Adrenal gland (tissue), 9 donors: ENCODE measurements at regions not wholly inside any gene's neighbourhood (a gene's known extent, or its start where the extent isn't known, plus 50 kb on each side); places are given as distances from the start of the nearest gene placed in this dataset.

ENCODE experiments used
- DNase-seq, 7 donors: peaks; one replicate each; pipeline ENCODE4 v3.0.0-alpha.2; 2019 to 2020
- H3K27ac ChIP-seq, 5 donors: fragments of 200-600 bp; sonication (generic) in 4 of 5; 1 replicate in 3 of 5; 2 replicates in 2 of 5; pipeline versions ENCODE4 v1.5.1 to v1.8.0; 2016 to 2020; ENCODE audit warnings: mild to moderate bottlenecking in 1 of 5
- H3K27me3 ChIP-seq: fragments of 200-600 bp; 2 replicates; pipeline ENCODE4 v1.8.0; 2021
- H3K36me3 ChIP-seq, 2 donors: fragments of 200-600 bp; replicated peaks in 1 of 2; 1 replicate in 1 of 2; 2 replicates in 1 of 2; pipeline versions ENCODE4 v1.5.1 to v1.8.0; 2018 to 2022
- H3K4me1 ChIP-seq, 2 donors: fragments of 200-600 bp; replicated peaks in 1 of 2; 1 replicate in 1 of 2; 2 replicates in 1 of 2; pipeline versions ENCODE4 v1.5.1 to v1.8.0; 2018 to 2021
- H3K4me3 ChIP-seq, 4 donors: fragments of 200-600 bp; sonication (generic) in 3 of 4; one replicate each; pipeline ENCODE4 v1.5.1; 2016 to 2018
- H3K9me3 ChIP-seq, 3 donors: fragments of 200-600 bp; sonication (generic) in 1 of 3; replicated peaks in 1 of 3; 1 replicate in 2 of 3; 2 replicates in 1 of 3; pipeline versions ENCODE4 v1.5.1 to v1.8.0; 2016 to 2021
- POLR2A ChIP-seq, 2 donors: fragments of 450-650 bp; IDR thresholded peaks; one replicate each; pipeline ENCODE4 v1.6.1; 2017; ENCODE audit warnings: antibody characterized with exemption in 2 of 2, mild to moderate bottlenecking in 2 of 2, moderate library complexity in 1 of 2
- WGBS, 4 donors: extraction: QIAGEN DNeasy Blood & Tissue Kit in 2 of 4; methylation state at CpG; one replicate each; pipeline versions ENCODE4 v1.1.5 to v1.1.7; 2013 to 2017; 5-methylcytosine and 5-hydroxymethylcytosine counted together
- intact Hi-C, 2 donors: fragments of 100-400 bp; cut with DNase I; formaldehyde crosslinking; loops; one replicate each; pipeline versions ENCODE4 v1.14.1 to v1.15.0; 2022 to 2023
- TF ChIP-seq, protein P1 (sequence below), 6 experiments: fragments of 450-650 bp in 4 of 6; fragments of 200-600 bp in 2 of 6; sonication (generic) in 1 of 6; IDR thresholded peaks; 1 replicate in 5 of 6; 2 replicates in 1 of 6; pipeline versions ENCODE4 v1.5.1 to v1.8.0; 2016 to 2021; ENCODE audit warnings: antibody characterized with exemption in 6 of 6, mild to moderate bottlenecking in 2 of 6, moderate library complexity in 1 of 6
- donor health status: healthy with polysubstance abuse.
- donor health status: Bipolar disorder and iron deficiency.
- donor health status: DM: yes; HTN: yes; CAD: no.
- donor health status: DM: no; HTN: no; CAD: no.
- donor health status: DM: no; HTN: no; CAD: no.

DNA sequence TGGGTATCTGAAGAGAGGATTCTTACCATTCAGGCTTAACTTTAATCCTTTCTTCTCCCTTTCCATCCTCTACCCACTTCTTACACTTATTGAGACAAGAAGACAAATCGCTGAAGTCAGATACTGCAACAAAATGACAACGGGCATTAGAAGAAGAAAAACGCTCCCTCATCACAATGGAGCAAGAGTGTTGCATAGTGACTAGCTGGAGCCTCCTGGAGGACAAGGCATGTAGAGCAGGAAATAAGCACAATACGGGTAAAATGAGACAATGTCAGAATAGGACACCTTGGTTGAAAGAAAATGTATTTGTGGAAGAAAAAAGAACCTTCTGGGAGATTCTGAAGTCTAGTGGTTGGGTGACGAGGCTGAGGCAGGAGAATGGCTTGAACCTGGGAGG, 501.0 kb downstream of the RERGL start:
- Histone ChIP-seq H3K36me3 (no peaks in the 10 kb centered on the region), H3K4me1 (no peaks in the 10 kb centered on the region), H3K9me3 (no peaks in the 10 kb centered on the region), H3K27me3 (no peaks in the 10 kb centered on the region), H3K27ac (no peak overlapping the region), H3K4me3 (no peak overlapping the region)
- DNase-seq = no peak
- TF ChIP-seq POLR2A (IDR thresholded peaks at IDR 0.05) = no peak
- TF ChIP-seq, protein P1, sequence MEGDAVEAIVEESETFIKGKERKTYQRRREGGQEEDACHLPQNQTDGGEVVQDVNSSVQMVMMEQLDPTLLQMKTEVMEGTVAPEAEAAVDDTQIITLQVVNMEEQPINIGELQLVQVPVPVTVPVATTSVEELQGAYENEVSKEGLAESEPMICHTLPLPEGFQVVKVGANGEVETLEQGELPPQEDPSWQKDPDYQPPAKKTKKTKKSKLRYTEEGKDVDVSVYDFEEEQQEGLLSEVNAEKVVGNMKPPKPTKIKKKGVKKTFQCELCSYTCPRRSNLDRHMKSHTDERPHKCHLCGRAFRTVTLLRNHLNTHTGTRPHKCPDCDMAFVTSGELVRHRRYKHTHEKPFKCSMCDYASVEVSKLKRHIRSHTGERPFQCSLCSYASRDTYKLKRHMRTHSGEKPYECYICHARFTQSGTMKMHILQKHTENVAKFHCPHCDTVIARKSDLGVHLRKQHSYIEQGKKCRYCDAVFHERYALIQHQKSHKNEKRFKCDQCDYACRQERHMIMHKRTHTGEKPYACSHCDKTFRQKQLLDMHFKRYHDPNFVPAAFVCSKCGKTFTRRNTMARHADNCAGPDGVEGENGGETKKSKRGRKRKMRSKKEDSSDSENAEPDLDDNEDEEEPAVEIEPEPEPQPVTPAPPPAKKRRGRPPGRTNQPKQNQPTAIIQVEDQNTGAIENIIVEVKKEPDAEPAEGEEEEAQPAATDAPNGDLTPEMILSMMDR (IDR thresholded peaks at IDR 0.05) = no peak
- 31 to 62% (median 54%) methylated on average over 5 of the region's 5 CpGs for WGBS, 4 donors
- intact Hi-C loops = no loop called here

- H3K9me3 ChIP-seq = no peaks in the 10 kb centered on the region
- no peaks in the 10 kb centered on the region for H3K4me1 ChIP-seq
- no peak overlapping the region for H3K27ac ChIP-seq
- WGBS, 4 donors = 37 to 47% (median 43%) methylated on average over 6 of the region's 6 CpGs
- H3K36me3 ChIP-seq = no peaks in the 10 kb centered on the region
- TF ChIP-seq, protein P1 (IDR thresholded peaks at IDR 0.05) = no peak
- TF ChIP-seq POLR2A (IDR thresholded peaks at IDR 0.05) = no peak
- H3K4me3 ChIP-seq = no peak overlapping the region
- DNase-seq = no peak
- no peaks in the 10 kb centered on the region for H3K27me3 ChIP-seq
- intact Hi-C loops = no loop called here
These were observed 510.6 kb downstream of the RERGL start for GRCh38 chr12:17579205-17580026.

GRCh38 chr12:17577405-17577804, 512.6 kb downstream of the RERGL start:
- no peak overlapping the region for H3K4me3 ChIP-seq
- TF ChIP-seq, protein P1 (IDR thresholded peaks at IDR 0.05) = no peak
- no peak for TF ChIP-seq POLR2A (IDR thresholded peaks at IDR 0.05)
- H3K9me3 ChIP-seq = no peaks in the 10 kb centered on the region
- no peaks in the 10 kb centered on the region for H3K27me3 ChIP-seq
- intact Hi-C loops = no loop called here
- no peaks in the 10 kb centered on the region for H3K4me1 ChIP-seq
- no peaks in the 10 kb centered on the region for H3K36me3 ChIP-seq
- DNase-seq = no peak
- 49 to 53% (median 50%) methylated on average over 5 of the region's 5 CpGs for WGBS, 4 donors
- H3K27ac ChIP-seq = no peak overlapping the region

DNA sequence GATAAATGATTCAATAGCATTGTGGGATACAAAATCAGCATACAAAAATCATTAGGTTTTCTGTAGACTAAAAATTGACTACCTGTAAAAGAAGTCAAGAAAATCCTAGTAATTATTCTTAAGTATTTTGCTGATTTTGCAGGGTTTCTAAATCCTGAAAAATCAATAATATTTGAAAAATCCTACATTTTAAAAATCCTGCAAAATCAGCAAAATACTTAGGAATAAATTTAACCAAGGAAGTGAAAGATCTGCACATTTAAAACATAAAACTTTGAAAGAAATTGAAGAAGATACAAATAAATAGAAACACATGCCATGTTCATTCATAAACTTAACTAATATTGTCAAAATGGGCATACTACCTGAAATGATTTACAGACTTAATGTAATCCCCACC, 517.7 kb downstream of the RERGL start:
- DNase-seq = no peak
- Histone ChIP-seq H3K4me1 (no peaks in the 10 kb centered on the region), H3K27me3 (no peaks in the 10 kb centered on the region), H3K4me3 (no peak overlapping the region), H3K27ac (no peak overlapping the region), H3K9me3 (peaks cover 0 to 8% (median 0%) of the 10 kb centered on the region in 3 donors), H3K36me3 (no peaks in the 10 kb centered on the region)
- intact Hi-C loops = no loop called here
- TF ChIP-seq, protein P1 (IDR thresholded peaks at IDR 0.05) = no peak
- no peak for TF ChIP-seq POLR2A (IDR thresholded peaks at IDR 0.05)
